ENCODE measurements at regions not wholly inside any gene's neighbourhood (a gene's known extent, or its start where the extent isn't known, plus 50 kb on each side); places are given as distances from the start of the nearest gene placed in this dataset.

GRCh38 chr9:103913899-103914298, 180.2 kb upstream of the SMC2 start:
- Mint-ChIP-seq H3K4me3 (no peak overlapping the region), H3K27me3 (no peaks in the 10 kb centered on the region), H3K4me1 (no peaks in the 10 kb centered on the region), H3K9me3 (ENCODE audit: low read depth) (no peaks in the 10 kb centered on the region), H3K36me3 (no peaks in the 10 kb centered on the region), H3K27ac (no peak overlapping the region)
- DNase-seq (no peak), ATAC-seq (no peak)
- CTCF ChIA-PET = no interaction called here

GRCh38 chr9:103919605-103920209, 174.4 kb upstream of the SMC2 start:
- Mint-ChIP-seq H3K27me3 (no peaks in the 10 kb centered on the region), H3K27ac (no peak overlapping the region), H3K4me3 (no peak overlapping the region), H3K36me3 (no peaks in the 10 kb centered on the region), H3K9me3 (ENCODE audit: low read depth) (no peaks in the 10 kb centered on the region), H3K4me1 (no peaks in the 10 kb centered on the region)
- CTCF ChIA-PET = no interaction called here
- DNase-seq (no peak), ATAC-seq (no peak)

- no peak for DNase-seq
- no peaks in the 10 kb centered on the region for H3K9me3 Mint-ChIP-seq (ENCODE audit: low read depth)
- CTCF ChIA-PET = no interaction called here
- no peaks in the 10 kb centered on the region for H3K36me3 Mint-ChIP-seq
- no peaks in the 10 kb centered on the region for H3K4me1 Mint-ChIP-seq
- H3K27me3 Mint-ChIP-seq = no peaks in the 10 kb centered on the region
- no peak overlapping the region for H3K27ac Mint-ChIP-seq
- no peak overlapping the region for H3K4me3 Mint-ChIP-seq
- no peak for ATAC-seq
These were observed 165.7 kb upstream of the SMC2 start for GRCh38 chr9:103928442-103928841.

GRCh38 chr9:103941104-103941503, 153.0 kb upstream of the SMC2 start:
- DNase-seq (no peak), ATAC-seq (no peak)
- no peaks in the 10 kb centered on the region for H3K9me3 Mint-ChIP-seq (ENCODE audit: low read depth)
- no peak overlapping the region for H3K27ac Mint-ChIP-seq
- H3K4me1 Mint-ChIP-seq = no peaks in the 10 kb centered on the region
- H3K36me3 Mint-ChIP-seq = no peaks in the 10 kb centered on the region
- no peak overlapping the region for H3K4me3 Mint-ChIP-seq
- no peaks in the 10 kb centered on the region for H3K27me3 Mint-ChIP-seq
- CTCF ChIA-PET = no interaction called here

- DNase-seq = no peak
- Mint-ChIP-seq H3K27ac (no peak overlapping the region), H3K9me3 (ENCODE audit: low read depth) (no peaks in the 10 kb centered on the region), H3K4me1 (no peaks in the 10 kb centered on the region), H3K36me3 (no peaks in the 10 kb centered on the region), H3K27me3 (no peaks in the 10 kb centered on the region), H3K4me3 (no peak overlapping the region)
- no peak for ATAC-seq
- CTCF ChIA-PET = no interaction called here
These were observed 151.9 kb upstream of the SMC2 start for GRCh38 chr9:103942200-103942599.

- H3K27ac Mint-ChIP-seq = no peak overlapping the region
- CTCF ChIA-PET = no interaction called here
- H3K4me3 Mint-ChIP-seq = no peak overlapping the region
- ATAC-seq = no peak
- H3K36me3 Mint-ChIP-seq = no peaks in the 10 kb centered on the region
- H3K4me1 Mint-ChIP-seq = no peaks in the 10 kb centered on the region
- no peaks in the 10 kb centered on the region for H3K9me3 Mint-ChIP-seq (ENCODE audit: low read depth)
- no peaks in the 10 kb centered on the region for H3K27me3 Mint-ChIP-seq
- no peak for DNase-seq
These were observed 151.5 kb upstream of the SMC2 start for GRCh38 chr9:103942651-103943050.

GRCh38 chr9:103949096-103949495, 145.0 kb upstream of the SMC2 start:
- CTCF ChIA-PET = no interaction called here
- H3K9me3 Mint-ChIP-seq (ENCODE audit: low read depth) = no peaks in the 10 kb centered on the region
- ATAC-seq (no peak), DNase-seq (no peak)
- H3K4me1 Mint-ChIP-seq = no peaks in the 10 kb centered on the region
- H3K4me3 Mint-ChIP-seq = no peak overlapping the region
- no peaks in the 10 kb centered on the region for H3K36me3 Mint-ChIP-seq
- H3K27me3 Mint-ChIP-seq = no peaks in the 10 kb centered on the region
- no peak overlapping the region for H3K27ac Mint-ChIP-seq

- ATAC-seq (no peak), DNase-seq (no peak)
- CTCF ChIA-PET = no interaction called here
- H3K36me3 Mint-ChIP-seq = no peaks in the 10 kb centered on the region
- H3K4me1 Mint-ChIP-seq = no peaks in the 10 kb centered on the region
- no peak overlapping the region for H3K4me3 Mint-ChIP-seq
- no peaks in the 10 kb centered on the region for H3K27me3 Mint-ChIP-seq
- no peaks in the 10 kb centered on the region for H3K9me3 Mint-ChIP-seq (ENCODE audit: low read depth)
- H3K27ac Mint-ChIP-seq = no peak overlapping the region
These were observed 116.9 kb upstream of the SMC2 start for GRCh38 chr9:103977163-103977562.

GRCh38 chr9:103978396-103978795, 115.7 kb upstream of the SMC2 start:
- Mint-ChIP-seq H3K36me3 (no peaks in the 10 kb centered on the region), H3K9me3 (ENCODE audit: low read depth) (no peaks in the 10 kb centered on the region), H3K27me3 (no peaks in the 10 kb centered on the region), H3K4me3 (no peak overlapping the region), H3K4me1 (no peaks in the 10 kb centered on the region), H3K27ac (no peak overlapping the region)
- ATAC-seq = no peak
- CTCF ChIA-PET = no interaction called here
- no peak for DNase-seq

- CTCF ChIA-PET = no interaction called here
- Mint-ChIP-seq H3K9me3 (ENCODE audit: low read depth) (no peaks in the 10 kb centered on the region), H3K4me3 (no peak overlapping the region), H3K36me3 (no peaks in the 10 kb centered on the region), H3K27ac (no peak overlapping the region), H3K27me3 (peaks cover 11% of the 10 kb centered on the region), H3K4me1 (no peaks in the 10 kb centered on the region)
- DNase-seq = no peak
- ATAC-seq = no peak
These were observed 112.2 kb upstream of the SMC2 start for GRCh38 chr9:103981912-103982311.

- Mint-ChIP-seq H3K36me3 (no peaks in the 10 kb centered on the region), H3K27ac (no peak overlapping the region), H3K27me3 (peaks cover 11% of the 10 kb centered on the region), H3K4me3 (no peak overlapping the region), H3K9me3 (ENCODE audit: low read depth) (no peaks in the 10 kb centered on the region), H3K4me1 (peaks cover 9% of the 10 kb centered on the region)
- DNase-seq (no peak), ATAC-seq (no peak)
- CTCF ChIA-PET = no interaction called here
These were observed 109.0 kb upstream of the SMC2 start for GRCh38 chr9:103985077-103985476.

GRCh38 chr9:103988821-103989220, 105.3 kb upstream of the SMC2 start:
- H3K4me3 Mint-ChIP-seq = no peak overlapping the region
- H3K27me3 Mint-ChIP-seq = peaks cover 9% of the 10 kb centered on the region
- DNase-seq (no peak), ATAC-seq (no peak)
- no peaks in the 10 kb centered on the region for H3K36me3 Mint-ChIP-seq
- H3K27ac Mint-ChIP-seq = no peak overlapping the region
- H3K9me3 Mint-ChIP-seq (ENCODE audit: low read depth) = no peaks in the 10 kb centered on the region
- peaks cover 27% of the 10 kb centered on the region for H3K4me1 Mint-ChIP-seq
- CTCF ChIA-PET = no interaction called here

- H3K27ac Mint-ChIP-seq = peak overlapping the region; percentile 72
- H3K4me3 Mint-ChIP-seq = peak overlapping the region; percentile 6
- DNase-seq (no peak), ATAC-seq (peak; percentile 56)
- H3K4me1 Mint-ChIP-seq = peaks cover 27% of the 10 kb centered on the region
- CTCF ChIA-PET = no interaction called here
- no peaks in the 10 kb centered on the region for H3K9me3 Mint-ChIP-seq (ENCODE audit: low read depth)
- peaks cover 3% of the 10 kb centered on the region for H3K27me3 Mint-ChIP-seq
- H3K36me3 Mint-ChIP-seq = no peaks in the 10 kb centered on the region
These were observed 103.8 kb upstream of the SMC2 start for GRCh38 chr9:103990311-103990710.

- no peak for DNase-seq
- Mint-ChIP-seq H3K4me1 (peaks cover 27% of the 10 kb centered on the region), H3K36me3 (no peaks in the 10 kb centered on the region), H3K27me3 (peaks cover 3% of the 10 kb centered on the region), H3K27ac (peak overlapping the region; percentile 80), H3K4me3 (no peak overlapping the region), H3K9me3 (ENCODE audit: low read depth) (no peaks in the 10 kb centered on the region)
- ATAC-seq = no peak
- CTCF ChIA-PET = no interaction called here
These were observed 103.1 kb upstream of the SMC2 start for GRCh38 chr9:103991001-103991400.

- peaks cover 27% of the 10 kb centered on the region for H3K4me1 Mint-ChIP-seq
- peak; percentile 45 for DNase-seq
- no peaks in the 10 kb centered on the region for H3K27me3 Mint-ChIP-seq
- H3K9me3 Mint-ChIP-seq (ENCODE audit: low read depth) = no peaks in the 10 kb centered on the region
- H3K27ac Mint-ChIP-seq = peak overlapping the region; percentile 80
- H3K36me3 Mint-ChIP-seq = no peaks in the 10 kb centered on the region
- CTCF ChIA-PET = interaction anchor here (0.8 kb wide), 1 partner anchor 77 kb away, joined by 3 read pairs; no protein-coding TSS in a partner anchor
- peak overlapping the region; percentile 16 for H3K4me3 Mint-ChIP-seq
- peak; percentile 80 for ATAC-seq
These were observed 102.4 kb upstream of the SMC2 start for GRCh38 chr9:103991698-103992097.

All from activated CD8-positive, alpha-beta memory T cell treated with anti-CD3 and anti-CD28 coated beads, Interleukin-2, amount 10 ng/mL, durations not matched to agents 7 days and 5 days (primary cell).